ENCODE measurements at regions not wholly inside any gene's neighbourhood (a gene's known extent, or its start where the extent isn't known, plus 50 kb on each side); places are given as distances from the start of the nearest gene placed in this dataset.
A peak's percentile ranks its signal among the peaks of the same experiment; 100 is the strongest.

DNA sequence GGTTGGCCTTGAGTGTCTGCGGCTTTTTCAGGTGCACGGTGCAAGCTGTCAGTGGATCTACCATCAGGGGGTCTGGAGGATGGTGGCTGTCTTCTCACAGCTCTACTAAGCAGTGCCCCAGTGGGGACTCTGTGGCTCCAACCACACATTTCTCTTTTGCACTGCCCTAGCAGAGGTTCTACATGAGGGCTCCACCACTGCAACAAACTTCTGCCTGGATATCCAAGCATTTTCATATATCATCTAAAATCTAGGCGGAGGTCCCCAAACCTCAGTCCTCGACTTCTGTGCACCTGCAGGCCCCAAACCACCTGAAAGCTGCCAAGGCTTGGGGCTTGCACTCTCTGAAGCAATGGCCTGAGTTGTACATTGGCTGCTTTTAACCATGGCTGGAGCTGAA is 601.5 kb downstream of the MTRR start:
- DNase-seq (ENCODE audit: low read depth) = no peak

DNA sequence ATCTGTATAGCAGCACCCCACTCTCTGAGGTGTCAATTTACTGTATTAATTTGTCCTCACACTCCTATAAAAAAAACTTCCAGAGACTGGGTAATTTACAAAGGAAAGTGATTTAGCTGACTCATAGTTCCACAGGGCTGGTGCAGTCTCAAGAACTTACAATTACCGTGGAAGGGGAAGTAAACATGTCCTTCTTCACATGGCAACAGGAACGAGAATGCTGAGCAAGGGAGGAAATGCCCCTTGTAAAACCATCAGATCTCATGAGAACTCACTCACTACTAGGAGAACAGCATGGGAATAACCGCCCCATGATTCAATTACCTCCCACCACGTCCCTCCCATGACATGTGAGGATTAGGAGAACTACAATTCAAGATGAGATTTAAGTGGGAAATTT is 602.6 kb downstream of the MTRR start:
- no peak for DNase-seq (ENCODE audit: low read depth)

DNA sequence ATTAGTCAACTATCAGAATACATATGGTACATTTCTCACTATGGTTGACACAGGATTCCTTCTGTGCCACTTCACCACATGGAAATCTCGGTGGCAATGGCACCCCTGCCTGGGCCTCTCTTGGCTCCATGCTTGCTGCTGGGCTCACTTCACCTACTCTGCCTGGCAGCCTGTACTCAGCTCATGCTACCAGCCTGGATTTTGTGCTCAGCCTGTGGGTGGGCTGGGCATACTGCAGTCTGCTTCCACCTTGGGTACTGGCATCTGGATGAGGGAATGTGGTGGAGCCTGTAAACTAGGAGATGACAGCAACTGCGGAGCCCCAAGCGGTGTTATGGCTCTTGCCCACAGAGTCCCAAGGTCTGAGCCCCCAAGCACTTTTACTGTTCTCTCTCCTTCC is 604.1 kb downstream of the MTRR start:
- DNase-seq (ENCODE audit: low read depth) = no peak

DNA sequence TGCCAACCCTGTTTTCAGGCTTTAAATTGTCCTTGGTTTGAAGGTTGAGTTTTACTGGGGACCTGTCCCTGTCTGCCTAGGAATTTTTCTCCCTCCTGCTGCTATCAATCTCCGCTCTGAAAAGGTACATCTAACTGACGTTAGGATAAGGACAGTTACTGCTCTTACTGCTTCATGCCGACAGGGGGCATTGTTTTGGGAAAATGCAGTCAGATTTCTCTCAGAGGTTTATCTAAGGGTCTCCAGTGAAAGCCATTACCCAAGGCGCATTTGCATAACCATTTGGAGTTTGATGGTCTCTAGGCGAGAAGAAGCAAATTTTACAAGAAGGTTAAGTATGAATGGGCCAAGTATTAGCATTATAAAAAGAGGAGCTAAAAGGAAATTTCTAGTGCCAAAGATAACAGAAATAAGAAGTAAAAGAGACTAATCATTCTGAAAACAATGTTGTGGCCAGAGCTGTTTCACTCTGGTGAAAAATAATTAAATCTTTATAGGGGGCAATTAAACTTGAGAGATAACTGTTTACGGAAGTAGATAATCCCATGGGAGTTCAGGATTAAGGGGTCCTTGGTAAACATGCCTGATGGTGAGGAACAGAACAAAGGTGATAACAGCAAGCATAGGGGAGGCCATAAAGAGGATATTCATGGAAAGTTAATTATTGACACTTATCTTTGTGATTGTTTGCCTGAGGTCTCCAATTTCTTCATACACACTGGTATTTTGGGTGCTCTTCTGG is 605.0 kb downstream of the MTRR start:
- no peak for DNase-seq (ENCODE audit: low read depth)

DNA sequence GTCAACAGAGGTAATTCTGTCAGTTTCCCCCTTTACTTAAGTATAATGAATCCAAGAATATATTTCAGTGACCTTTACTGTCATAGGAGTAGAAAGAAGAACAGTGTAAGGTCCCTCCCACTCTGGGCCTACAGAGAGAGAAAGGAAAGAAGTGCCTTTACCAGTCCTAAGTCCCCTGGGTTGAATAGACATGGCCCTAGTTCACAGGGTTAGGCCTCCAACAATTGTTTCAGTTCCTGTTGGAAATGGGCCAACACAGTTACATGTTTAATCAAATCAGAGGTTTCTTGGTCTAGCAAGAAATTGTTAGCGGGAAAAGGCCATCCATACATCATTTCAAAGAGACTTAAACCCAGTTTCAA is 605.6 kb downstream of the MTRR start:
- no peak for DNase-seq (ENCODE audit: low read depth)

DNA sequence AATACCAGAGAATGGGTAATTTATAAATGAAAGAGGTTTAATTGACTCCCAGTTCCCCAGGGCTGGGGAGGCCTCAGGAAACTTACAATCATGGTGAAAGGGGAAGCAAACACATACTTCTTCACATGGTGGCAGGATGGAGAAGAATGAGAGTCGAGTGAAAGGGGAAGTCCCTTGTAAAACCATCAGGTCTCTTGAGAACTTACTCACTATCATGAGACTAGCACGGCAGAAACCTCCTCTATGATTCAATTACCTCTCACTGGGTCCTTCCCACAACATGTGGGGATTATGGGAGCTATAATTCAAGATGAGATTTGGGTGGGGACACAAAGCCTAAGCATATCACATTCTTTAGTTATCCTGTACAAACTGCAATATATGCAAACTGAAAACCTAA is 609.4 kb downstream of the MTRR start:
- no peak for DNase-seq (ENCODE audit: low read depth)

DNA sequence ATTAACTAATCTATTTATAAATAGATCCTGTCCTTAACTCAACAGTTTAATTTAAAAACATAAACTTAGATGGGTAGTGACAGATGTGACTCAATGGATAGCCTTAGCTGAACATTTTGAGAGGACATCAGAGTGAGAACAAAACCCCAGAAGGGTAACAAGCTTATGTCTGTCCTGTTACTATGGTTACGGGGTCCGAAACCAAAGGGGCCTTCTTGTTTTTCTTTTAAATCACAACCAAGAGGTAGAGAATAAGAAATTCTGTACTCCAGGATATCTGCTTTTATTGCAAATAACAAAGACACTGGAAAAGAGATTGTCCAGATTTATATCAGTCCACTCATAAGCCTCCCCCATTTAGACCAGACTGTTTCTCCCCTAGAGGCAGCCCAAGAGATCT is 612.1 kb downstream of the MTRR start:
- DNase-seq (ENCODE audit: low read depth) = no peak

DNA sequence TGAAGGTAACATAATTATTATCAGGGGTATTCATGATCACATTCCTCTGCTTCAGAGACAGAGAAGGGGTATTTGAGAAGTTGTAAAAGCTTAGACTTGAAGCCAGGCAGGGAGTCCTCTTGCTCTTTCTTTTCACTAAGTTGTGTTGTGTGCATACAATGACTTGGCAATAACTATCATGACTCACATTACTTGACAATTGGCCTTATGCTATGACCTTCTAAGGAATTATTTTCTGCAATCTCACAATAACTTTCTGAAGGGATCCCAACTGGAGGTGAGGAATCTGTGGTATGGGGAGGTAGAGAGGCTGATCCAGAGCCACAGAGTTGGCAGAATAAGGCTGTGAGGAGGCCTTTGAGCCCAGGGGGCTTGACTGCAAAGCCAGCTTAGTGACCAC is 622.3 kb downstream of the MTRR start:
- no peak for DNase-seq (ENCODE audit: low read depth)

DNA sequence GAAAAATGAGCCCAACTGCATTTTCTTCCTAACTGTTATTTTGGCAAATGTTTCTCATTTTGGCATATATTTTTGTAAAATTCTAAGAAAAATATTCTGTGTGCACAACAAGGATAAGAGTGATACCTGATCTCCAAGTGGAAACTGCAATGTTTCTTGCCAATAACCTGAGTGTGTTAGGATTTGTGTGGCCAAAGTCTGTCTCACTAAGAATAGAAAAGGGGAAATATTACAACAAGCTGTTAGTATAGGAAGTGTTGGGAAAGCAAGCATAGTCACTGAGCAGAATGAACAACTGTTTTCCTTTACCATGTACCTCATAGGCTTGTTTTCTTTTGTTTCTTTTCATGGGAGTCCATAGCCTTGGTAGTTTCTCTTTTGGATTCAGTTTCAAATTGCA is 624.2 kb downstream of the MTRR start:
- DNase-seq (ENCODE audit: low read depth) = no peak

DNA sequence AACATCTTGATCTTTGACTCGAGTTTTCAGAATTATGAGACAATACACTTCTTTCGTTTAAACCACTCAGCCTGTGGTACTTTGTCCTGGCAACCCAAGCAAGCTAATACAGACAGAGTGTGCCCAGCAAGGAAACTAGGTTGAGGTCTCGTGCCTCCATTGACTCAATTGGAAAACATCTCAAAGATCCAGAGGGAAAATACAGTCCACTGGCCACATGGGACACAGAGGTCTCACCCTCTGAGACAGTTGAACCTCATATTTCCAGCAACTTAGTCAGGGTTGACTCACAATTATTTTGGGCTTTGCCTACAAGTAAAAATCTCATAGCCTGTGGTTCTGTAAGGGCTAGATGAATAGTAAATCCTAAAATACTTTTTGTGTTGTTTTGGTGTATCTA is 631.5 kb downstream of the MTRR start:
- DNase-seq (ENCODE audit: low read depth) = peak; percentile 69

DNA sequence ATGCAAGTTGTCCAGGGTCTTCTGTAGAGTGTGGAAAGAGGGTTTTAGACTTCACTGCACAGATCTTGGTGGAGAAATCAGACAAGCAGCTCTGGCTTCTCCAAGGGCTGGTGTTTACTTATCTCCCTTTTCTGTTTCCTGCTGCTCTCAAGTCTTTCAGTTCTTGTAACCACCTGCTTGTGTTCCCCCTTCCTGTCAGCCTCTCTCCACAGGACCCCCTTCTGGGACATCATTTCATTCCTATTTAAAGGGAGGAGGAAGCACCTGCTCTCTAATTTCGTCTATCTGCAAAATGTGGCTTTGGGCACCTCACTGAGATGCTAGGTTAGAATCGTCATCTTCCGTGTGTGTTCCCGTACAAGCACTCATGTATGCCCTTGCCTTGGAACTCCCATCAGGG is 636.2 kb downstream of the MTRR start:
- DNase-seq (ENCODE audit: low read depth) = no peak

DNA sequence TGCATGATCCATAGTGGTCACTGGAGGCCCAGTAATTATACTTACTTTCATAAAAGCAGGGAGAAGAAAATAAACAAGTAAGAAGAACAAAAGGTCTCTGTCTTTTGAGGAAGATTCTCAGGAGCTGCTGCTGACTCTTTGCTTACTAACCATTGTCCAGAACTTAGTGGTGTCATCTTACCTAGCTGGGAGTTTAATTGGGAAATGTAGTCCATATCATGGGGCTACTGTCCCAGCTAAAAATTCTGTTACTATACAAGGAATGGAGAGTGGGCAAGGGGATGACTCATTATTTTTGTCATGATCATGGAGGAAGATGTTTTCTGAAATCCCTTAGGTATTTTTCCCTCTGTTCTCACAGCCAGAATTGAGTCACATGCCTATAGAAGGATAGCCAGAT is 639.3 kb downstream of the MTRR start:
- DNase-seq (ENCODE audit: low read depth) = peak; percentile 41

DNA sequence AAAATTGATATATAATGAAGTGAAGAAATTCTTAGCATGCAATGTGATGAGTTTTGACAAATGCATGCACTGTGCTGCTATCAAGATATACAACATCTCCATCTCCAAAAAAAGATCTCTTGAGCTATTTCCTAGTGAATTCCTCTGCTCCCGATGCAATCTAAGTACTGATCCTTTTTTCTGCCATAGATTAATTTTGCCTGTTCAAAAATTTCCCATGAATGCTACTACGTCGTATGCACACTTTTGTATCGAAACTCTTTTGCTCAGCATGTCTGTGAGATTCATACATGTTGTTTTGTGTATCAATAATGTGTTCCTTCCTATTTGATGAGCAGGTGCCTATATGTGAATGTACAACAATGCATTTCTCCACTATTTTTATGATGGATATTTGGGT is 647.4 kb downstream of the MTRR start:
- no peak for DNase-seq (ENCODE audit: low read depth)

DNA sequence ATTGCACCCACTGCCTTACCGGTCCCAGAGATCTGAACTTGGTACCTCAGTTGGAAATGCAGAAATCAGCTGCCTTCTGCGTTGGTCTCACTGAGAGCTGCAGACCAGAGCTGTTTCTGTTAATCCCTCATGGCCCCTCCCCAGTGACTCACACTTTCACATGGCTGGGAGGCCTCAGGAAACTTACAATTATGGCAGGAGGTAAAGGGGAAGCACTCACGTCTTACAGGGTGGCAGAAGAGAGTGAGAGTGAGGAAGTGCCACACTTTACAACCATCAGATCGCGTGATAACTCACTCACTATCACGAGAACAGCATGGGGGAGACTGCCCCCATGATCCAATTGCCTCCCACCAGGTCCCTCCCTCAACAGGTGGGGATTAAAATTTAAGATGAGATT is 648.5 kb downstream of the MTRR start:
- peak; percentile 27 for DNase-seq (ENCODE audit: low read depth)

DNA sequence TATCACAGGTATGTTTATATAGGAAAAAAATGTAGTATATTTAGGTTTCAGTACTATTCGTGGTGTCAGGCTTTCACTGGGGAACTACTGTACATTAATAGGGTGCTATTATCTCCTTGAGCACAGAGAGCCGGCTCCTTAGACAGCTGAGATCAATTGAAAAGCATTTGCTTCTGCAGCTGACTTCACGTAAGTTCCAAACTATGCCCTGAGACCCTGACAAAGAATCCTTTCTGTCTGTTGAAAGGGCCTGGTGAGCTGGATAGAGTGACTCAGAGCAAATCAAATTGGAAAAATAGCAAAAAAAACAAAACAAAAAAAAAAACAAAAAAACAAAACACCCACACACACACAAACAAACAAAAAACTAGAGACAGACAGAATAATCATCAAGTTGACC is 652.0 kb downstream of the MTRR start:
- DNase-seq (ENCODE audit: low read depth) = no peak

DNA sequence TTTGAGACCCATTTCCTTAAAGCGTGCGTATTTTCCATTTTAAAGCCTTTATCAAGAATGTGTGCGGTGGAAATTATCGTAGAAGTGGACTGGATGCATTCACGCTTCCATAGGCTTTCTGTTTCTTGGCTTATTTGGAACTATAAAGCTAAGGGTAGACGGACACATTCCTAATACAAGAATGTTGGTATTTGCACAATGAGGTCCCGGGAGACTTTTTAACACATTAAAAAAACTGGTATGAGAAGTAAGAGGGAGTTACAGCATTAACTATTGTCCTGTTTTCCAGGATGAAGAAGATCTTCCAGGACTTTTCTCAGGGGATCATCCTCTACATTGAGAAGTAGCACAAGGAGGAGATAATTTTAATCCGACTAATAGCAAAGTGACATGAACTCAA is 653.0 kb downstream of the MTRR start:
- DNase-seq (ENCODE audit: low read depth) = no peak

DNA sequence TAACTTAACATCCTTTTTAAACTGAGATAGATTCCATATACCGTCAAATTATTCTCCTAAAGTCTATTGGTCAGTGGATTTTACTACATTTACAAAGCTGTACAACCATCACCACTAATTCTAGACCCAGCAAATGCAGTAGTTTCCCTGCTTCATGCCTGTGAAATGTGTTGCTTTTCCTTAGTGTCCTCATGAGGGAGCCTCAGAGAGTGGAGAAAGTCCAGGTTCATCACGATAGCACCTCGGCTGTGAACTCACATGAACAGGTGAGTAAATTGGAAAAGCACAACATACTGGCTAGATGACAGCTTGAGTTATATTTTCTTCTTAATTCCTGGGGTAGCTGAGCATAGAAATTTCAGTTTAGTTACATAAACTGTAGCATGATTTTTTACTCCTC is 653.7 kb downstream of the MTRR start:
- DNase-seq (ENCODE audit: low read depth) = no peak

DNA sequence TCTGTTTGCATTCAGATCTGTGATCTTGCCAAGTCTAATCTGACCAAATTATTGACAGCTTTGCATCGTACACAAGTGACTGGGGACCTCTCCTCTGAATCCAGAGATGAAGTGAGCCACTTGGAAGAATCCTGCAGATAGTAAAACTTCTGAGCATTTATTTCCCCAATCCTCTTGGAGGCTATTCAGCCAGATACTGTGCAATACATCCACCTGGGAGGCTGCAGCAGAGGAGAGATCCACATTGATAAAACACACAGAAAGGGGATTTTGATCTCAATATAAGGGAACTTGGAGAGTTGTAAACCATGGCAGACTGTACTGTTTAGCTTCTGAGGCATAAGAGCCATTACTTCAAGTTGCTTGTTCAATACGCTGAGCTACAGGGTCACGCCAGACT is 654.6 kb downstream of the MTRR start:
- no peak for DNase-seq (ENCODE audit: low read depth)

DNA sequence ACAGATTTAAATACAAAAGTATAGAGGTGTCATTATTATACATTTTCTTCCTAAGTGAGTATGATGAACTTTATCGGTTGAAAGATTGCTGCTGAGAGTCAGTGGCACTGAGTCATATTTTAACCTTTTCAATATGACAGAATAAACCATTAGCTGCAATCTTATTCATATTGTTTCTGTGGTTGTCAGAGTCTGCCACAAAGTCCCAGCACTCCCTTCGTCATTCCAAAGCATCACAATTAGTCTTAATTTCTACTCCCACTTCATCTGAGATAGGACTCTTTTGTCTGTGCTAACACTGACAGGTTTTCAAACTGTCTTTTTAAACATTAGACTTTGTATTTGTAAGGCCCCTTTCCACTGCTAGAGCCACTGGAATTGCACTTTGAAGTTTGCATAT is 656.9 kb downstream of the MTRR start:
- no peak for DNase-seq (ENCODE audit: low read depth)

DNA sequence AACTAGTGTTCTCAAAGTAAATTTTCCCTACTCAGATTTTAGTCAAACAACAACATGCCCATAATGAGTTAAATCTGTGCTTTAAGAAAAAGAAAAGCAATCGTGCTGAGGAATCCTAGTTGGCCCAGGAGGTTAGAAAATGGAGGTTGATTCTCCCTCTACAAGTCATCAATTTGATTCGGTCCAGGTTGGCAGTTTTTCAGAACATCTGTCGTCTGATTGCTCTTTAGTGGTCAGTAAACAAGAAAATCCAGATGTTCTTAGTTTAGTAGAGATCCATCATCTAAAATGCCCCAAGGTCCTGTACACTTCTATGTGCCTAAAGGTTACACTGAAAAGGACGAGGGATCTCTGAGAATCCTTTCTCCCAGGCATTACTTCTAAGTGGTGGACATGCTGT is 659.2 kb downstream of the MTRR start:
- DNase-seq (ENCODE audit: low read depth) = no peak

DNA sequence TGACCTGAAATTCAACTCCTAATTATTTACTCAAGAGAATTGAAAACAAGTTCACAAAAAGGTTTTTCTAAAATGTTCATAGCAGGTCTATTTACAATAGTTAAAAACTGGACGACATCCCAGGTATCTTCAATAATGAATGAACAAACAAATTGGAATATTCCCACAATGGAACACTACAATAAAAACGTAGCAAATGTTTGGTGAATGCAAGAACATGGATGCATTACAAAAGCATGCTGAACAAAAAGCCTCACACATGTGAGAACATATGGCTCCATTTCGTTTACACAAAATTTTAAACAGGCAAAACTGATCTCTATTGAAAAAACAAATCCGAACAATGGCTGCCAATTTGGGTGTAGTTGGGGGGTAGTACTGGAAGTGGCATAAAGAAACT is 669.9 kb downstream of the MTRR start:
- DNase-seq (ENCODE audit: low read depth) = no peak

DNA sequence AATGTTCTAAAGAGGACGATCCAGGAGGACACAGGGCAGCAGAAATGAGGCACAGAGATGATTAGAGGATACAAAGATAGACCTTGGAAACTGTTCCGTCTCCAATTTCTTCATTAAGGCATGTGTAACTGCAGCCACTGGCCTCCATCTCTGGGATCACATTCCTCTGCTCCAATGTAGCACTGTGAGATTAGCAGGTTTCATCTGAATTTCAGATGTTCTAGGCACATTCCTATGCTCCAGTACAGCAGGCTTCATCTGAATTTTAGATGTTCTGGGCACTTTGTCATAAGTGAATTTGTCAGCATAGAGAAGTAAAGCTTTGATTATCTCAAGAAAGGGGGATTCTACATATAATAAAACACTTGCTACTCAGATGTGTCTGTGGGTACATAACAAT is 671.4 kb downstream of the MTRR start:
- no peak for DNase-seq (ENCODE audit: low read depth)

DNA sequence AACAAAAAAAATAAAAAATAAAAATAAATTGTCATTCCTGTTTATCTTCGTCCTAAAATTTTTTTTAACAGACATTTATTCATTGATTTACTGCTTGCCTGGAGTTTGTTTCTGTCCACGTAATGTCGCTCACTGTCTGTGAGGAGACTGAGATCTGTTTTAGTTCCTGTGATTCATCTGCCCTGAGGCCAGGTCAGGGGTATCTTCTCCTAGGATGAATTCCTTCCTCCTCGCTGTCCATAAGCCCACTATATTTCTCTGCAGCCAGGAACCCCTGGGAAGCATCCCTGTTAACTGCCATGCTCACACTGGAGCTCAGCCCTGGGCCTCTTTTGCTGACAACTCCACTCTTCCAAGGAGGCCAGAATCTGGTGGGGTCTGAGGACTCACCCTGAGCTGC is 682.0 kb downstream of the MTRR start:
- DNase-seq (ENCODE audit: low read depth) = no peak

DNA sequence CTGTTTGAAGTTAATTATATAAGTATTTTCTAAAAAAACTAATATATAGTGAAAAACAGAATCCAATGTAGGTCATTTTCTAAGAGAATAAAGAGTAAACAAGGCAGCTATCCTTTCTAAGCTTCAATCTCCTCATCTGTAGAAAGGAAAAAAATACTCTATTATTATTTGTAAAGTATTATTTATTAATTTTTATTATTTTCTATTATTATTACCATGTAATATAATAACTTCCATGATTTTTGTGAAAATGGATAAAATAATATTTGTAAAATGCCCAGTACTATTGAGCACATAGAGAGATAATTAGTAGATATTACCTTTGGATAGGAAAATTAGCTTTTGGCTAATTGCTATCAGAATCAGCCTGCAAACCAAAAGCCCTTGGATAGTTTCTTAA is 684.4 kb downstream of the MTRR start:
- DNase-seq (ENCODE audit: low read depth) = no peak

Measured in LHCN-M2 (cell line).